ENCODE measurements at regions not wholly inside any gene's neighbourhood (a gene's known extent, or its start where the extent isn't known, plus 50 kb on each side); places are given as distances from the start of the nearest gene placed in this dataset.

DNA sequence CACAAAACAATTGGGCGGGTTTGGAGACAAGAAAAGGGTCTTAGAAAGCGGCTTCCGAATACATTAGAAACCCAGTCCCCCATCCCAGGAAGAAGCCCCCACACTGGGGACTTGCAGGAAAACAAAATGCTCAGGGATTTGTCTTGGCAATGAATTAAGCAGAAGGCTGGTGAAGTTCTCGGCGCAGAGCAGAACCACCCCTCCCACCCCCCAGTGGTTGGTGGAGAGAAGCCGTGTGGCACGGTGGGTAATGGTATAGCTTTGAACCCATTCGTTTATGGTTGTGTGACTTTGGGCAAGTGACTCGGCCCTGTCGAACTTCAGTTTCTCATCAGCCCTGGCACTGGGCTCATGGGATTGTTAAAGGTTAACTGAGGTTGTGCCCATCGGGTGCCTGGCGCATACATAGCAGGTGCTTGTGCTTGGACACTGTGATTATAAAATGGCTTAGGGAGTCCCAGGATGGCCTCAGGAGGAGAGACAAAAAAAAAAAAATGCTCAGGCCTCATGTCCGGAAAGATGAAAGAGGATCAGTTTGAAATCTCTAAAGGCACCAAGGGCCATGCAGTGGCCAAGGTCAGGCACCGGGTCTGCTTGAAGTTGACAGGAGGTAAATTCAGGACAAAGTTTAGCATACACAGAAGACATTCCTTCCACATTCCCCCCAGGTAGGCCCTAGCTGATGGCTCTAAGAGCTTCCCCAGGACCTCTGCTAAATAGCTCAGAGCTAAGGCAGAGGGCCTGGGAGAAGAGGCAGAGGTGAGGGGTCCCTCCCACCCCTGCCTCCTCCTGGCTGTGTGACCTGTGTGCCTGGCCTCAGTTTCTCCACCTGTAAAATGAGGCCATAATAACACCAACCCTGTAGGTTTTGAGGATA lies 120.1 kb upstream of the PTPN1 start:
- intact Hi-C loops (cut with micrococcal nuclease; ENCODE audit: unreplicated experiment): no loop called here
- Mint-ChIP-seq H3K27ac (ENCODE audit: unreplicated experiment) (no peak overlapping the region), H3K9me3 (ENCODE audit: low read depth, unreplicated experiment) (no peaks in the 10 kb centered on the region), H3K4me1 (ENCODE audit: low read depth, unreplicated experiment) (peaks cover 26% of the 10 kb centered on the region), H3K36me3 (ENCODE audit: insufficient read depth, unreplicated experiment) (no peaks in the 10 kb centered on the region), H3K4me3 (ENCODE audit: low read depth, unreplicated experiment) (no peak overlapping the region), H3K27me3 (ENCODE audit: unreplicated experiment) (no peaks in the 10 kb centered on the region)
- BruUV-seq (replicated peaks): no TSS peak
- TF ChIP-seq, protein P1, sequence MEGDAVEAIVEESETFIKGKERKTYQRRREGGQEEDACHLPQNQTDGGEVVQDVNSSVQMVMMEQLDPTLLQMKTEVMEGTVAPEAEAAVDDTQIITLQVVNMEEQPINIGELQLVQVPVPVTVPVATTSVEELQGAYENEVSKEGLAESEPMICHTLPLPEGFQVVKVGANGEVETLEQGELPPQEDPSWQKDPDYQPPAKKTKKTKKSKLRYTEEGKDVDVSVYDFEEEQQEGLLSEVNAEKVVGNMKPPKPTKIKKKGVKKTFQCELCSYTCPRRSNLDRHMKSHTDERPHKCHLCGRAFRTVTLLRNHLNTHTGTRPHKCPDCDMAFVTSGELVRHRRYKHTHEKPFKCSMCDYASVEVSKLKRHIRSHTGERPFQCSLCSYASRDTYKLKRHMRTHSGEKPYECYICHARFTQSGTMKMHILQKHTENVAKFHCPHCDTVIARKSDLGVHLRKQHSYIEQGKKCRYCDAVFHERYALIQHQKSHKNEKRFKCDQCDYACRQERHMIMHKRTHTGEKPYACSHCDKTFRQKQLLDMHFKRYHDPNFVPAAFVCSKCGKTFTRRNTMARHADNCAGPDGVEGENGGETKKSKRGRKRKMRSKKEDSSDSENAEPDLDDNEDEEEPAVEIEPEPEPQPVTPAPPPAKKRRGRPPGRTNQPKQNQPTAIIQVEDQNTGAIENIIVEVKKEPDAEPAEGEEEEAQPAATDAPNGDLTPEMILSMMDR (IDR thresholded peaks at IDR 0.05; ENCODE audit: unreplicated experiment): no peak
- DNase-seq: no peak
- CTCF ChIA-PET: interaction anchor here (1.0 kb wide), 1 partner anchor 11 kb away, joined by 4 read pairs; no protein-coding TSS in a partner anchor

- CTCF ChIA-PET: interaction anchor here (0.6 to 1.0 kb wide), 2 partner anchors 12 to 212 kb away, joined by 3 to 4 read pairs; no protein-coding TSS in a partner anchor
- BruUV-seq (replicated peaks): no TSS peak
- H3K4me3 Mint-ChIP-seq (ENCODE audit: low read depth, unreplicated experiment): no peak overlapping the region
- H3K36me3 Mint-ChIP-seq (ENCODE audit: insufficient read depth, unreplicated experiment): no peaks in the 10 kb centered on the region
- peaks cover 29% of the 10 kb centered on the region for H3K4me1 Mint-ChIP-seq (ENCODE audit: low read depth, unreplicated experiment)
- no peak for DNase-seq
- no peak overlapping the region for H3K27ac Mint-ChIP-seq (ENCODE audit: unreplicated experiment)
- H3K27me3 Mint-ChIP-seq (ENCODE audit: unreplicated experiment): no peaks in the 10 kb centered on the region
- TF ChIP-seq, protein P1 (IDR thresholded peaks at IDR 0.05; ENCODE audit: unreplicated experiment): no peak
- intact Hi-C loops (cut with micrococcal nuclease; ENCODE audit: unreplicated experiment): no loop called here
- H3K9me3 Mint-ChIP-seq (ENCODE audit: low read depth, unreplicated experiment): no peaks in the 10 kb centered on the region
Measured at GRCh38 chr20:50390685-50391443, 119.3 kb upstream of the PTPN1 start.

DNA sequence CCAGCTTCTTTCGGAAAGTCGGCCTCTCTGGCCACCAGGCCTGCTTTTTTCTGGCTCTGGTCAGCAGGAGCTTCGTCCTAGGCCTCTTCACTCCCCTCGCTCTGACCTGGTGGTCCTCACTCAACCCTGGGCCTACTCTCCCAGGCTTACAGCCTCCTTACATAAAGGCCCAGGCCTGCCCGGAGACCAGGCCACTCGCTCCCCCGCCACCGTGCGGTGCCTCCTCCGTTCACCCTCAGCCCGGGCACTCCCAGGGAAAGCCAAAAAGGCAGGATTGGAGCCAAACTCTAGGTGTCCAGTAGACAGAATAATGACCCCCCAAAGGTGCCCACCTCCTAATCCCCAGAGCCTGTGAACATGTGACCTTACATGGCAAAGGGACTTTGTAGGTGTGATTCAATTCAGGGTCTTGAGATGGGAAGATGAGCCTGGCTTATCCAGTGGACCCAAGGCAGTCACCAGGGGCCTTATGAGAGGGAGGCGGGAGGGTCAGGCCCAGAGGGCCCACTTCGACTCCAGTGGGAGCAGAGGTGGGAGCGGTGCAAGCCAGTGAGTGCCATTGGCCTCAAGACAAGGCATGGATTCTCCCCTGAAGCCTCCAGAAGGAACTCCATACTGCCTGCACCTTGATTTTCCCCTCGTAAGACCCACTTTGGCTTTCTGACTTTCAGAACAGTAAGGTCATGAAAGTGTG lies 118.6 kb upstream of the PTPN1 start:
- Mint-ChIP-seq H3K27me3 (ENCODE audit: unreplicated experiment) (no peaks in the 10 kb centered on the region), H3K4me1 (ENCODE audit: low read depth, unreplicated experiment) (peaks cover 29% of the 10 kb centered on the region), H3K36me3 (ENCODE audit: insufficient read depth, unreplicated experiment) (no peaks in the 10 kb centered on the region), H3K9me3 (ENCODE audit: low read depth, unreplicated experiment) (no peaks in the 10 kb centered on the region), H3K27ac (ENCODE audit: unreplicated experiment) (no peak overlapping the region), H3K4me3 (ENCODE audit: low read depth, unreplicated experiment) (no peak overlapping the region)
- no peak for DNase-seq
- CTCF ChIA-PET: interaction anchor here (0.6 kb wide), 1 partner anchor 213 kb away, joined by 3 read pairs; no protein-coding TSS in a partner anchor
- BruUV-seq (replicated peaks): no TSS peak
- TF ChIP-seq, protein P1 (IDR thresholded peaks at IDR 0.05; ENCODE audit: unreplicated experiment): no peak
- intact Hi-C loops (cut with micrococcal nuclease; ENCODE audit: unreplicated experiment): no loop called here

DNA sequence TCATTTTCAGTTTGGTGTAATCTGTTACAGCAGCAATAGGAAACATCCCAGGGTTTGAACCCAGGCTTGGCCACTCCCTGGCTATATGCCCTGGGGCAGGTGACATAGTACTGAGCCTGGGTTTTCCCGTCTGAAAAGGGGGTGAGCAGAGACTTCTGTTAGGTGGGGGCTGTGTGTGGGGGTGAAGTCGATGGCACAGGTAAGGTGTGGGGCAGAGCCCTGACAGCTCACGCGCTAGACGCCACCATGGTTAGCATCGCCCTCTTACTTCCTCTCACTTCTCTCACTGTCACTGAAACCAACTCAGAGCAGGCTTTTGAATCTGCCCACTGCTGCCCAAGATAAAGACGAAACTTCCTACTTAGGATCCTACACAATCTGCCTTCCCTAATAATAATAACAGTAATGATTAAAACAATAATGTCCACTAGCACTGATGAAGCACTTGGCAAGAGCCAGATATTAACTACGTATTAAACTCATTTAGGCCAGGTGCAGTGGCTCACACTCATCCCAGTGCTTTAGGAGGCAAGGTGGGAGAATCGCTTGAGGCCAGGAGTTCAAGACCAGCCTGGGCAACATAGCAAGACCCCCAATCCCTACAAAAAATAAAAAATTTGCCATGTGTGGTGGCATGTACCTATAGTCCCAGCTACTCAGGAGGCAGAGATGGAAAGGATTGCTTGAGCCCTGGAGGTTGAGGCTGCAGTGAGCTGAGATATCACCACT lies 117.9 kb upstream of the PTPN1 start:
- H3K9me3 Mint-ChIP-seq (ENCODE audit: low read depth, unreplicated experiment): no peaks in the 10 kb centered on the region
- H3K27ac Mint-ChIP-seq (ENCODE audit: unreplicated experiment): no peak overlapping the region
- CTCF ChIA-PET: no interaction called here
- H3K36me3 Mint-ChIP-seq (ENCODE audit: insufficient read depth, unreplicated experiment): no peaks in the 10 kb centered on the region
- TF ChIP-seq, protein P1 (IDR thresholded peaks at IDR 0.05; ENCODE audit: unreplicated experiment): no peak
- no peaks in the 10 kb centered on the region for H3K27me3 Mint-ChIP-seq (ENCODE audit: unreplicated experiment)
- no peak overlapping the region for H3K4me3 Mint-ChIP-seq (ENCODE audit: low read depth, unreplicated experiment)
- H3K4me1 Mint-ChIP-seq (ENCODE audit: low read depth, unreplicated experiment): peaks cover 29% of the 10 kb centered on the region
- no TSS peak for BruUV-seq (replicated peaks)
- DNase-seq: no peak
- intact Hi-C loops (cut with micrococcal nuclease; ENCODE audit: unreplicated experiment): no loop called here
